BJ (cell line): ENCODE measurements at regions not wholly inside any gene's neighbourhood (a gene's known extent, or its start where the extent isn't known, plus 50 kb on each side); places are given as distances from the start of the nearest gene placed in this dataset.

ENCODE experiments used
- CTCF ChIA-PET: fragments of 350-600 bp; formaldehyde crosslinking; extraction: SDS; loops from one replicate; lab custom pipeline; 2021; ENCODE audit warnings: antibody characterized with exemption, inconsistent platforms; lab: Yijun Ruan, JAX
- POLR2A ChIA-PET: fragments of 300-600 bp; sonication (Branson Sonifier 250); formaldehyde crosslinking; extraction: SDS; loops from one replicate; lab custom pipeline; 2021; ENCODE audit warnings: antibody characterized with exemption; lab: Charles Lee
- DNase-seq: peaks from one replicate; pipeline ENCODE4 v3.0.0-alpha.2; 2011; ENCODE audit warnings: low read depth
- H3K27me3 ChIP-seq: 2 replicates; pipeline ENCODE4 v1.6.0; 2011; ENCODE audit warnings: low read length; ENCODE audit not compliant: control insufficient read depth, insufficient read depth
- H3K36me3 ChIP-seq: 2 replicates; pipeline ENCODE4 v1.5.1; 2011; ENCODE audit warnings: low read length; ENCODE audit not compliant: control insufficient read depth, insufficient read depth
- H3K4me3 ChIP-seq: 2 replicates; pipeline ENCODE4 v1.5.1; 2011; ENCODE audit warnings: low read depth, mild to moderate bottlenecking, control low read depth, low read length
- CTCF ChIP-seq: IDR thresholded peaks from 2 replicates; pipeline ENCODE4 v1.5.1; 2011; ENCODE audit warnings: low read depth, mild to moderate bottlenecking, control low read depth, inconsistent platforms, low read length, moderate library complexity; ENCODE audit not compliant: insufficient read depth

- ChIA-PET CTCF (no interaction called here), POLR2A (no interaction called here)
- no peak overlapping the region for H3K4me3 ChIP-seq
- no peaks in the 10 kb centered on the region; the same call in 1 of the 2 replicates for H3K36me3 ChIP-seq
- no peaks in the 10 kb centered on the region for H3K27me3 ChIP-seq
- TF ChIP-seq CTCF, result no peak
- DNase-seq, result no peak
These were observed 135.2 kb upstream of the SLC38A2 start for GRCh38 chr12:46507766-46508165.

GRCh38 chr12:46506961-46507360 is 134.4 kb upstream of the SLC38A2 start:
- Histone ChIP-seq H3K36me3 (no peaks in the 10 kb centered on the region; the same call in 1 of the 2 replicates), H3K4me3 (no peak overlapping the region), H3K27me3 (no peaks in the 10 kb centered on the region)
- DNase-seq, result no peak
- no peak for TF ChIP-seq CTCF
- ChIA-PET POLR2A (no interaction called here), CTCF (no interaction called here)

GRCh38 chr12:46506198-46506597 is 133.6 kb upstream of the SLC38A2 start:
- Histone ChIP-seq H3K36me3 (no peaks in the 10 kb centered on the region; the same call in 1 of the 2 replicates), H3K4me3 (no peak overlapping the region), H3K27me3 (no peaks in the 10 kb centered on the region)
- DNase-seq, result no peak
- POLR2A ChIA-PET, result no interaction called here
- no peak for TF ChIP-seq CTCF
- CTCF ChIA-PET, result no interaction called here

- POLR2A ChIA-PET, result no interaction called here
- H3K4me3 ChIP-seq, result no peak overlapping the region
- H3K27me3 ChIP-seq, result no peaks in the 10 kb centered on the region
- CTCF ChIA-PET, result no interaction called here
- TF ChIP-seq CTCF, result no peak
- no peak for DNase-seq
- H3K36me3 ChIP-seq, result no peaks in the 10 kb centered on the region; the same call in 1 of the 2 replicates
These were observed 131.9 kb upstream of the SLC38A2 start for GRCh38 chr12:46504494-46504893.

GRCh38 chr12:46503637-46504175 is 131.1 kb upstream of the SLC38A2 start:
- POLR2A ChIA-PET, result no interaction called here
- Histone ChIP-seq H3K36me3 (no peaks in the 10 kb centered on the region; the same call in 1 of the 2 replicates), H3K4me3 (no peak overlapping the region), H3K27me3 (no peaks in the 10 kb centered on the region)
- CTCF ChIA-PET, result no interaction called here
- DNase-seq, result no peak
- TF ChIP-seq CTCF, result no peak
